ENCODE measurements at regions not wholly inside any gene's neighbourhood (a gene's known extent, or its start where the extent isn't known, plus 50 kb on each side); places are given as distances from the start of the nearest gene placed in this dataset.

- no peak for DNase-seq
Observed at GRCh38 chr12:46445093-46445492, 72.5 kb upstream of the SLC38A2 start.

GRCh38 chr12:46443594-46444263, 71.2 kb upstream of the SLC38A2 start:
- DNase-seq, result no peak

GRCh38 chr12:46442738-46443137, 70.2 kb upstream of the SLC38A2 start:
- no peak for DNase-seq

- no peak for DNase-seq
Observed at GRCh38 chr12:46442239-46442638, 69.7 kb upstream of the SLC38A2 start.

GRCh38 chr12:46439793-46440511, 67.4 kb upstream of the SLC38A2 start:
- DNase-seq, result no peak

GRCh38 chr12:46438719-46439319, 66.2 kb upstream of the SLC38A2 start:
- DNase-seq, result no peak

GRCh38 chr12:46438256-46438655, 65.7 kb upstream of the SLC38A2 start:
- DNase-seq, result no peak

GRCh38 chr12:46437469-46437868, 64.9 kb upstream of the SLC38A2 start:
- no peak for DNase-seq

GRCh38 chr12:46436747-46437146, 64.2 kb upstream of the SLC38A2 start:
- no peak for DNase-seq

GRCh38 chr12:46435625-46436024, 63.1 kb upstream of the SLC38A2 start:
- DNase-seq, result no peak

GRCh38 chr12:46435029-46435428, 62.5 kb upstream of the SLC38A2 start:
- no peak for DNase-seq

- no peak for DNase-seq
Observed at GRCh38 chr12:46433829-46434228, 61.3 kb upstream of the SLC38A2 start.

- DNase-seq, result no peak
Observed at GRCh38 chr12:46432325-46432724, 59.8 kb upstream of the SLC38A2 start.

- no peak for DNase-seq
Observed at GRCh38 chr12:46430340-46430948, 57.9 kb upstream of the SLC38A2 start.
